A549 (cell line): ENCODE measurements at regions not wholly inside any gene's neighbourhood (a gene's known extent, or its start where the extent isn't known, plus 50 kb on each side); places are given as distances from the start of the nearest gene placed in this dataset.

Experiments
- ATAC-seq, 2 experiments: fragments of 200-7000 bp in 1 of 2; fragments of >200 bp in 1 of 2; cut with Nextera tagmentation in 1 of 2; cut with Tn5 transposase in 1 of 2; 3 replicates each; pipeline versions ENCODE4 v1.8.0 to v1.9.1; 2018 to 2020; ENCODE audit warnings: mild to moderate bottlenecking in 1 of 2, moderate library complexity in 1 of 2
- CTCF ChIA-PET: fragments of 300-600 bp; sonication (Branson Sonifier 250); formaldehyde crosslinking; extraction: SDS; loops from one replicate; lab custom pipeline; 2021; ENCODE audit warnings: antibody characterized with exemption, inconsistent platforms; lab: Yijun Ruan, JAX
- POLR2A ChIA-PET: fragments of 350-600 bp; formaldehyde crosslinking; extraction: SDS; loops from one replicate; lab custom pipeline; 2021; ENCODE audit warnings: antibody characterized with exemption, inconsistent platforms; lab: Yijun Ruan, JAX
- DNase-seq, 2 experiments: peaks; one replicate each; pipeline versions ENCODE4 v3.0.0 to v3.0.0-alpha.2; 2011 to 2016; ENCODE audit warnings: low read depth in 1 of 2, low spot score in 1 of 2
- FAIRE-seq: peaks from 2 replicates; lab custom pipeline; 2011; peaks lifted over from hg19 to GRCh38; lab: Jason Lieb, UNC
- H3K27ac ChIP-seq, 2 experiments: fragments of >200 bp; sonication (Bioruptor Twin); formaldehyde crosslinking; 3 replicates each; pipeline ENCODE4 v1.5.1; 2016 to 2017
- H3K4me1 ChIP-seq: fragments of >200 bp; sonication (Bioruptor Twin); formaldehyde crosslinking; 3 replicates; pipeline ENCODE4 v1.6.1; 2016
- H3K4me2 ChIP-seq: fragments of >200 bp; sonication (Bioruptor Twin); formaldehyde crosslinking; 3 replicates; pipeline ENCODE4 v1.6.1; 2016
- H3K4me3 ChIP-seq: fragments of >200 bp; sonication (Bioruptor Twin); formaldehyde crosslinking; 3 replicates; pipeline ENCODE4 v1.5.1; 2016
- H3K9me3 ChIP-seq: fragments of >200 bp; sonication (Bioruptor Twin); formaldehyde crosslinking; 3 replicates; pipeline ENCODE4 v1.6.1; 2016
- CBX2 ChIP-seq: fragments of 200-600 bp; sonication (generic); IDR thresholded peaks from 2 replicates; pipeline ENCODE4 v1.6.1; 2016; ENCODE audit warnings: low read depth, mild to moderate bottlenecking, borderline replicate concordance
- CBX8 ChIP-seq: fragments of 200-600 bp; sonication (generic); IDR thresholded peaks from 2 replicates; pipeline ENCODE4 v1.6.1; 2016
- CEBPB ChIP-seq, 2 experiments: fragments of >200 bp in 1 of 2; sonication (Bioruptor Twin) in 1 of 2; formaldehyde crosslinking in 1 of 2; IDR thresholded peaks; 2 replicates each; pipeline ENCODE4 v1.6.1; 2012 to 2016
- CHD2 ChIP-seq: fragments of 150-350 bp; IDR thresholded peaks from 2 replicates; pipeline ENCODE4 v1.6.1; 2014; ENCODE audit warnings: low read length; ENCODE audit not compliant: partially characterized antibody
- ESRRA ChIP-seq: fragments of 150-350 bp; IDR thresholded peaks from 2 replicates; pipeline ENCODE4 v1.6.1; 2014; ENCODE audit warnings: mild to moderate bottlenecking, low read length, borderline replicate concordance
- HES2 ChIP-seq: fragments of >200 bp; sonication (Bioruptor Twin); formaldehyde crosslinking; IDR thresholded peaks from 2 replicates; pipeline ENCODE4 v1.6.1; 2016
- HOXB13 ChIP-seq: fragments of 250-450 bp; sonication (Bioruptor Pico); IDR thresholded peaks from 2 replicates; pipeline ENCODE4 v1.5.0; 2020; ENCODE audit warnings: low read depth, mild to moderate bottlenecking, moderate library complexity
- JUN ChIP-seq, 2 experiments: fragments of >200 bp; sonication (Bioruptor Twin); formaldehyde crosslinking; IDR thresholded peaks; 2 replicates in 1 of 2; 3 replicates in 1 of 2; pipeline ENCODE4 v1.6.1; 2016 to 2017
- KDM5A ChIP-seq: fragments of 200-600 bp; sonication (generic); IDR thresholded peaks from 2 replicates; pipeline ENCODE4 v1.6.1; 2016; ENCODE audit warnings: antibody characterized with exemption, mild to moderate bottlenecking
- MAX ChIP-seq: IDR thresholded peaks from 2 replicates; pipeline ENCODE4 v1.6.1; 2012
- MAZ ChIP-seq: fragments of 150-350 bp; IDR thresholded peaks from 2 replicates; pipeline ENCODE4 v1.6.1; 2014; ENCODE audit warnings: antibody characterized with exemption, low read depth, low read length, borderline replicate concordance
- NPAS2 ChIP-seq: fragments of 250-450 bp; sonication (Bioruptor Pico); IDR thresholded peaks from 2 replicates; pipeline ENCODE4 v1.8.0; 2022; ENCODE audit warnings: mild to moderate bottlenecking, moderate library complexity, borderline replicate concordance
- NR3C1 ChIP-seq: fragments of >200 bp; sonication (Bioruptor Twin); formaldehyde crosslinking; IDR thresholded peaks from 3 replicates; pipeline ENCODE4 v1.6.1; 2017
- PBX3 ChIP-seq: IDR thresholded peaks from 2 replicates; pipeline ENCODE4 v1.6.1; 2012
- PHF8 ChIP-seq: fragments of 200-600 bp; sonication (generic); IDR thresholded peaks from 2 replicates; pipeline ENCODE4 v1.6.1; 2016; ENCODE audit warnings: low read depth, mild to moderate bottlenecking, antibody characterized with exemption, moderate library complexity, borderline replicate concordance
- POLR2A ChIP-seq: IDR thresholded peaks from 2 replicates; pipeline ENCODE4 v1.6.1; 2012; ENCODE audit warnings: mild to moderate bottlenecking, low read length
- RFX5 ChIP-seq: fragments of 450-650 bp; IDR thresholded peaks from 2 replicates; pipeline ENCODE4 v1.7.1; 2014; ENCODE audit warnings: antibody characterized with exemption, mild to moderate bottlenecking, moderate library complexity
- RNF2 ChIP-seq: fragments of 200-600 bp; sonication (generic); IDR thresholded peaks from 2 replicates; pipeline ENCODE4 v1.6.1; 2016; ENCODE audit warnings: low read depth, mild to moderate bottlenecking, antibody characterized with exemption, moderate library complexity, borderline replicate concordance
- TP53 ChIP-seq: fragments of 250-450 bp; sonication (Bioruptor Pico); IDR thresholded peaks from 2 replicates; pipeline ENCODE4 v1.5.0; 2021; ENCODE audit warnings: mild to moderate bottlenecking, moderate library complexity
- ZNF302 ChIP-seq: fragments of 250-450 bp; sonication (Bioruptor Pico); IDR thresholded peaks from 2 replicates; pipeline ENCODE4 v1.9.0; 2021; ENCODE audit warnings: inconsistent platforms, mild to moderate bottlenecking, moderate library complexity
- WGBS: methylation state at CpG from one replicate; pipeline ENCODE4 v1.1.6; 2017; ENCODE audit errors: missing lambda C conversion rate; 5-methylcytosine and 5-hydroxymethylcytosine counted together
- TF ChIP-seq, protein P1 (sequence below): fragments of >200 bp; sonication (Bioruptor Twin); formaldehyde crosslinking; IDR thresholded peaks from 3 replicates; pipeline ENCODE4 v1.6.1; 2016
- TF ChIP-seq, protein P2 (sequence below): fragments of 250-450 bp; sonication (Bioruptor Pico); IDR thresholded peaks from 2 replicates; pipeline ENCODE4 v1.5.0; 2021; ENCODE audit warnings: mild to moderate bottlenecking, moderate library complexity, borderline replicate concordance

GRCh38 chr18:1916869-1917523 lies 654.3 kb downstream of the METTL4 start:
- CTCF ChIA-PET = no interaction called here

GRCh38 chr18:1917569-1917968 lies 653.7 kb downstream of the METTL4 start:
- H3K27ac ChIP-seq = no peak overlapping the region
- ATAC-seq = no peak
- POLR2A ChIA-PET = no interaction called here
- WGBS = 46% methylated on average over 3 of the region's 4 CpGs
- TF ChIP-seq, protein P1, sequence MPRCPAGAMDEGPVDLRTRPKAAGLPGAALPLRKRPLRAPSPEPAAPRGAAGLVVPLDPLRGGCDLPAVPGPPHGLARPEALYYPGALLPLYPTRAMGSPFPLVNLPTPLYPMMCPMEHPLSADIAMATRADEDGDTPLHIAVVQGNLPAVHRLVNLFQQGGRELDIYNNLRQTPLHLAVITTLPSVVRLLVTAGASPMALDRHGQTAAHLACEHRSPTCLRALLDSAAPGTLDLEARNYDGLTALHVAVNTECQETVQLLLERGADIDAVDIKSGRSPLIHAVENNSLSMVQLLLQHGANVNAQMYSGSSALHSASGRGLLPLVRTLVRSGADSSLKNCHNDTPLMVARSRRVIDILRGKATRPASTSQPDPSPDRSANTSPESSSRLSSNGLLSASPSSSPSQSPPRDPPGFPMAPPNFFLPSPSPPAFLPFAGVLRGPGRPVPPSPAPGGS = no peak
- TF ChIP-seq CEBPB (IDR thresholded peaks at IDR 0.05) (no peak), ZNF302 (CRISPR knock-in tag) (no peak), TP53 (CRISPR knock-in tag) (no peak), ESRRA (no peak), NPAS2 (CRISPR knock-in tag) (no peak), CBX2 (no peak), PBX3 (no peak), MAX (no peak), HOXB13 (CRISPR knock-in tag) (no peak), JUN (IDR thresholded peaks at IDR 0.05) (no peak), CHD2 (no peak), HES2 (no peak), MAZ (no peak), CBX8 (no peak), POLR2A (no peak), RFX5 (no peak), RNF2 (no peak), KDM5A (no peak)
- TF ChIP-seq, all 56 proteins: peak for 0
- DNase-seq (no peak), FAIRE-seq (no peak)
- CTCF ChIA-PET = no interaction called here
- Histone ChIP-seq H3K4me3 (no peak overlapping the region), H3K4me2 (no peak overlapping the region), H3K4me1 (no peaks in the 10 kb centered on the region), H3K9me3 (no peaks in the 10 kb centered on the region)

More at GRCh38 chr18:1916869-1917523, 654.3 kb downstream of the METTL4 start:
- no peaks in the 10 kb centered on the region for H3K9me3 ChIP-seq
- ATAC-seq = no peak
- POLR2A ChIA-PET = no interaction called here
- no peak overlapping the region for H3K27ac ChIP-seq
- 64% methylated on average over 2 of the region's 2 CpGs for whole genome bisulfite sequencing
- FAIRE-seq = no peak
- no peaks in the 10 kb centered on the region for H3K4me1 ChIP-seq
- TF ChIP-seq RNF2 (no peak), MAZ (no peak), PHF8 (no peak), ESRRA (no peak), NR3C1 (no peak)
- TF ChIP-seq, protein P2, sequence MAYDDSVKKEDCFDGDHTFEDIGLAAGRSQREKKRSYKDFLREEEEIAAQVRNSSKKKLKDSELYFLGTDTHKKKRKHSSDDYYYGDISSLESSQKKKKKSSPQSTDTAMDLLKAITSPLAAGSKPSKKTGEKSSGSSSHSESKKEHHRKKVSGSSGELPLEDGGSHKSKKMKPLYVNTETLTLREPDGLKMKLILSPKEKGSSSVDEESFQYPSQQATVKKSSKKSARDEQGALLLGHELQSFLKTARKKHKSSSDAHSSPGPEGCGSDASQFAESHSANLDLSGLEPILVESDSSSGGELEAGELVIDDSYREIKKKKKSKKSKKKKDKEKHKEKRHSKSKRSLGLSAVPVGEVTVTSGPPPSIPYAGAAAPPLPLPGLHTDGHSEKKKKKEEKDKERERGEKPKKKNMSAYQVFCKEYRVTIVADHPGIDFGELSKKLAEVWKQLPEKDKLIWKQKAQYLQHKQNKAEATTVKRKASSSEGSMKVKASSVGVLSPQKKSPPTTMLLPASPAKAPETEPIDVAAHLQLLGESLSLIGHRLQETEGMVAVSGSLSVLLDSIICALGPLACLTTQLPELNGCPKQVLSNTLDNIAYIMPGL (CRISPR knock-in tag) = no peak
- no peak overlapping the region for H3K4me2 ChIP-seq
- H3K4me3 ChIP-seq = no peak overlapping the region
- no peak for DNase-seq
